LoVo (cell line): ENCODE measurements at regions not wholly inside any gene's neighbourhood (a gene's known extent, or its start where the extent isn't known, plus 50 kb on each side); places are given as distances from the start of the nearest gene placed in this dataset.
A peak's percentile ranks its signal among the peaks of the same experiment; 100 is the strongest.
"Not testable (repeated sequence)": the region's sequence is repeated elsewhere in the genome, so short reads cannot be mapped to it uniquely, and the experiment has no call there.

Experiments
- DNase-seq: peaks from one replicate; pipeline ENCODE4 v3.0.0-alpha.2; 2016; ENCODE audit warnings: low spot score

DNA sequence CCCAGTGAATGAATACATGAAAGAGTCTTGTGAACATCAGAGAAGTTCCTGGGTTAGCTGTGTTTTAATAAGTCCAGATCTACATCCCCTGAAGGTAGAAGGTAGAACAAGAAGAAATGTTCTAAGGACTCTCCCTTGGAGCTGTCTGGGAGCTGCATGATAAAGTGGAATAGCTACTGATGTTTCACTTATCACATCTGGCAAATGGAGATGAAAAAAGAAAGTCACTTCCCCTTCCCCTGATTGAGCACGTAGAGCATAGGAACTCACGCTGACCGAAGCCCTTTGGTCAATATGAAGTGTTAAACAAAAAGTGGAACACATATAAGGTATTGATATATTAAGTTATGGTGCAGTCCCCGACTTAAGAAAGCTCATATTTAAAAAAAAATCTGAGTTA lies 53.2 kb upstream of the PARP1 start:
- DNase-seq: no peak

DNA sequence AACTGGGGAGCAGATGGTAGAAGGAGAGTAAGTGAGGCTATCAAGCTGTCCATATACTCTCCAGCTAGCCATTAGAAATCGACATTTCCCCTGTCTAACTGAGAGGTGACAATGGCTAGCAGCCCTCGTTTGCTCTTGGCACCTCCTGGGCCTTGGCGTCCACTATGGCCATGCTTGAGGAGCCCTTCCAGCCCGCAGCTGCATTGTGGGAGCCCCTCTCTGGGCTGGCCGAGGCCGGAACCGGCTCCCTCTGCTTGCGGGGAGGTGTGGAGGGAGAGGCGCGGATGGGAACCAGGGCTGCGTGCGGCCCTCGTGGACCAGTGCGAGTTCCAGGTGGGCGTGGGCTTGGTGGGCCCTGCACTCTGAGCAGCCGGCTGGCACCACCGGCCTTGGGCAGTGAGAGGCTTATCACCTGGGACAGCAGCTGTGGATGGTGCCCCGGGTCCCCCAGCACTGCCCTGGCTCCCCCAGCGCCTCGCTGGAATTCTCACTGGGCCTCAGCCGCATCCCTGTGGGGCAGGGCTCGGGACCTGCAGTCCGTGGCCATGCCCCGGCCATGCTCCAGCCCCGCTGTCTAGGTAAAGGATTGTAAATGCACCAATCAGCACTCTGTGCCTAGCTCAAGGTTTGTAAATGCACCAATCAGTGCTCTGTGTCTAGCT lies 56.2 kb upstream of the PARP1 start:
- no peak for DNase-seq

- not testable (repeated sequence) for DNase-seq
These were observed 56.7 kb upstream of the PARP1 start for GRCh38 chr1:226464587-226464971.

- DNase-seq: no peak
These were observed 58.4 kb upstream of the PARP1 start for GRCh38 chr1:226466296-226466695.

DNA sequence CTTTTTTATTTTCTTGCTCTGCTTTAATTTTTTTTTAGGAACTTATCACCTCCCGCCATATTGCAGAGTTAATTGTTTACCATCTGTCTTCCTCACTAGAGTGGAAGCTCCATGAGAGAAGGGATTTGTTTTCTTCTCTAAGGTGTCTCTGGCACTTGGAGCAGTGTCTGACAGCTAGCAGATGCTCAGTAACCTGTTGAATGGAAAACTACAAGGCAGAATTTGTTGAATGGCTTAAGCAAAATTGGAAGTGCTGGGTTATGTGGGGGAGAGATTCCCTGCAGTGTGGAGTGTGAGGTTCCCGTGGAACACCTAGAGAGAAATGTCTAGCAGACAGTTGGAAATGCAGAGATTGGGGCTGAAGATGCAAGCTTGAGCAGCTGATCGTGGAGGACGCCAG lies 59.5 kb upstream of the PARP1 start:
- no peak for DNase-seq

- no peak for DNase-seq
These were observed 63.3 kb upstream of the PARP1 start for GRCh38 chr1:226470921-226471866.

DNA sequence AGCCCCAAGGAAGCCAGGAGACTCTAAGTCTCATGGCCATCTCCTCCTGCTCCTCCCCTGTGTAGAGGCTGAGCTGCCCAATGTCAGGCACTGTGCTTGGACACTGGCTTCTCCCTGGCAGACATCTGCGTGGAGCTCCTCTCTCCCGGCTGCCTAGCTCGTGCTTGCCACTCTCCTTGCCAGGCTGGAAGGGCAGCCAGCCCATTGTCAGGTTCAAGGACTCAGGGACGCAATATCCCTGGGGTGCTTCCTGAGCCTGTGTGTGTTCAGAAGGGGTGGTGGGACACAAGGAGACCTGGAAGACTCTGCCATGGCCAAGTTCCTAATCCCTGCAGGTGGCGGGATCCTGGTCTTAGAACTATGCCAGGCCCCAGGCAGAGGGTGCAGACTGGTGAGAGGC lies 65.4 kb upstream of the PARP1 start:
- DNase-seq: no peak

- DNase-seq: no peak
These were observed 66.1 kb upstream of the PARP1 start for GRCh38 chr1:226474041-226474440.

- no peak for DNase-seq
These were observed 66.7 kb upstream of the PARP1 start for GRCh38 chr1:226474443-226475141.

DNA sequence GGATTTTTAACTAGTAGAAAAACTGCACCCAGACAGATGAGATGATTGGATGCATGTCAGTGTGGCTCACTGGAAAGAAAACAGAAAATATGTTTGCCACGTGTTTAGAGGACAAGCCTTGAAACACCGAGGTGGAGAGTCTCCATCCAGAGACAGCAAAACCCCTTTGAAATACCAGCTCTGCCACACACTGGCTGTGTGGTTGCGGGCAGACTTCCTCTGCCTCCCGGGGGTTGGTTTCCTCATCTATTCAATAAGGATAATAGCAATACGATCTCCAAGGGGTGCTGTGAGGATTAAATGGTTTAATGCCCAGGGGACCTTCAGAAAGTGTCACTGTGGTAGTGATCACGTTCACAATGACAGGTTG lies 67.2 kb upstream of the PARP1 start:
- no peak for DNase-seq

GRCh38 chr1:226476066-226476465 lies 68.2 kb upstream of the PARP1 start:
- no peak for DNase-seq

- peak; percentile 6 for DNase-seq
These were observed 68.9 kb upstream of the PARP1 start for GRCh38 chr1:226476648-226477319.

GRCh38 chr1:226479474-226479873 lies 69.1 kb upstream of the STUM start:
- peak; percentile 57 for DNase-seq

DNA sequence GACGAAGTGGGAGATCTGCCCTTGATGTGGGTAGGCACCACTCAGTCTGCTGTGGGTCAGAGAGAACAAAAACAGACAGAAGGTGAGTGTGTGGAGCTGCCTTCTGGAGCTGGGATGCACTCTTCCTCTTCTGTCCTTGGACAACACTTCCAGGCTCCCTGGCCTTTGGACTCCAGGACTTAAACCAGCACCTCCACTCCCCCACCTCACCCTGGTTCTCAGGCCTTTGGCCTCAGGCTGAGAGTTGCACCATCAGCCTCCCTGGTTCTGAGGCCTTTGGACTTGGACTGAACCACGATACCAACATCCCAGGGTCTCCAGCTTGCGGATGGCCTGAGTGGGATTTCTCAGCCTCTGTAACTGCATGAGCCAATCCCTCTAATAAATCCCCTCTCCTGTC lies 68.1 kb upstream of the STUM start:
- DNase-seq: no peak

DNA sequence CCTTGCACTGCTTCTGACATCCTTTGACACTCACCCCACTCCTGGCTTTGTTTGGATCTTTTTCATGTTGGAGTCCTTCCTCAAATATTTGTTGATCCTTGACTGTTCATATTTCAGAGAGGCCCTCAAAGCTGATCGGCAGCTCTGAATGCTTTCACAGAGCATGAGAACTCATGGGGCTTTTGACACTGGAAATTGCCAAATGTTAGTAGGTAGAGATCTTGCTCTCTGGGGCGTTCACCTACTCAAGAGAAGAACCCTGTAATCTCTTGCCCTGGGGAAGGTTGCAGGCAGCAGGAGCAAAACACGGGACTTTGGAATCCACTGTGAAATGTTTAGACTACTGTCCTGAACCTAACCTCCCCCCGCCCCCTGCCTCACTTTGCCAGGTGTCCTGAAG lies 67.4 kb upstream of the STUM start:
- no peak for DNase-seq

- no peak for DNase-seq
These were observed 66.4 kb upstream of the STUM start for GRCh38 chr1:226482196-226482595.

- DNase-seq: no peak
These were observed 65.4 kb upstream of the STUM start for GRCh38 chr1:226482975-226483700.

DNA sequence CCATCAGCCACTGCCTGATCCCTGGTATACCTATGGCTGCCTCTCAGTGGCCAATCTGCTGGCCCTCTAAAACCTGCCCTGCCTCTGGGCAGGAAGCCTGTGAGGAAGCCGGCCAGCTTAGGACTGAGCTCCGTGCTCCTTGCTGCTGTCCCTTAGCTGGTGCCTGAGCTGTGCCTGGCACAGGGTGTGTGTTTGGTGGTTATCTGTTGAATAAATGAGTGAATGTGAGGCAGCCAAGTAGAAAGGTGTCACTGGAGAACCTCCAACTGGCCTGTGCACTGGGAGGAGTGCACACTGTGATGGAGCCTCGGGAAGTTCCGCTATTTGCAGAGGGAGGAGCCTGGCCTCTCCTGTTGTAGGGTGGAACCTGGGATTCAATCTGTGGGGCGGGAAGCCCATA lies 63.4 kb upstream of the STUM start:
- DNase-seq: no peak

GRCh38 chr1:226486161-226486560 lies 62.4 kb upstream of the STUM start:
- DNase-seq: no peak

- peak; percentile 14 for DNase-seq
These were observed 60.6 kb upstream of the STUM start for GRCh38 chr1:226487921-226488320.

DNA sequence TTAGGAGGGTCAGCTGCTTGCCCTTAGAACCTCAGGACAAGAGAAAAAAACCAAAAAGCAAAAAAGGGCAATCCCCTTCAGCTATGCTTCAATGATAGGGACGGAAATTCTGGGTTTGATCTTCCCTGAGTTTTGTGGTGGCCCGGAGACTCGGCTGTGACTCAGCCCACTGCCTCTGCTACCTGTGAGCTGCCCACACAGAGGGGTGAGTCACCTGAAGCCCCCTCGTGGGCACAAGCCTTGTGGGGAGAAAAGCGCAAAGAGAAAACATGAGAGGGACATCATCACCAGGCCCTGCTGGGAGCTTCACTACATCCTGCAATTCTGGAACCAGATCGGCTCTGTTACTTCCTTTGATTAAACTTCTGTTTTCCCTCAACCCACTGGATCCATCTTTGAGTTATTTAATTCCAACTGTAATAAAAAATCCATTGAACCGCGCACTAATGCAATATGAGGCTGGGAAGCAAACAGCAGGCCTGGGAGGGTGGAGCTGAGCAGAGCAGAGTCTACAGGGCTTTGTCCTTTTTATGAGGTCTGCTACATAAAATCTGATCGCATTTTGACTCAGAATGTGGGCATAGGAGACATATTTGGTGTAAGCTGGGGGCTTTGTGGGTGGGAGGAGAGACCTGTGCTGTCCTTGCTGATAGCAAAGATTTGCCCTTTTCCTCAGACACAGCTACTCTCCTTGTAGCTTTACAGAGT lies 58.7 kb upstream of the STUM start:
- DNase-seq: no peak
